Esophagus muscularis mucosa (tissue), 4 donors: ENCODE measurements at regions not wholly inside any gene's neighbourhood (a gene's known extent, or its start where the extent isn't known, plus 50 kb on each side); places are given as distances from the start of the nearest gene placed in this dataset.

Source experiments
- DNase-seq: peaks from one replicate; pipeline ENCODE4 v3.0.0-alpha.2; 2017; ENCODE audit errors: extremely low spot score
- H3K27ac ChIP-seq, 4 donors: fragments of 200-600 bp; sonication (generic); replicated peaks in 1 of 4; 1 replicate in 3 of 4; 2 replicates in 1 of 4; pipeline ENCODE4 v1.5.1; 2016 to 2019; ENCODE audit warnings: mild to moderate bottlenecking in 1 of 4
- H3K27me3 ChIP-seq, 4 donors: fragments of 200-600 bp; sonication (generic); one replicate each; pipeline versions ENCODE4 v1.5.1 to v1.6.0; 2016 to 2019
- H3K36me3 ChIP-seq, 4 donors: fragments of 200-600 bp; sonication (generic); one replicate each; pipeline ENCODE4 v1.5.1; 2016 to 2019
- H3K4me1 ChIP-seq, 4 donors: fragments of 200-600 bp; sonication (generic); one replicate each; pipeline ENCODE4 v1.5.1; 2016 to 2019
- H3K4me3 ChIP-seq, 4 donors: fragments of 200-600 bp; sonication (generic); 1 replicate in 2 of 4; 2 replicates in 2 of 4; pipeline ENCODE4 v1.5.1; 2016 to 2019; ENCODE audit warnings: mild to moderate bottlenecking in 4 of 4, moderate library complexity in 1 of 4
- H3K9me3 ChIP-seq, 4 donors: fragments of 200-600 bp; sonication (generic); 1 replicate in 3 of 4; 2 replicates in 1 of 4; pipeline ENCODE4 v1.5.1; 2016 to 2019
- CTCF ChIP-seq, 3 experiments: fragments of 200-600 bp in 2 of 3; fragments of 450-650 bp in 1 of 3; sonication (generic) in 2 of 3; IDR thresholded peaks; one replicate each; pipeline ENCODE4 v1.5.1; 2017 to 2019; ENCODE audit warnings: antibody characterized with exemption in 3 of 3, mild to moderate bottlenecking in 2 of 3, moderate library complexity in 1 of 3
- EP300 ChIP-seq: sonication (generic); formaldehyde crosslinking; IDR thresholded peaks from one replicate; pipeline ENCODE4 v1.6.1; 2017; ENCODE audit warnings: antibody characterized with exemption
- POLR2A ChIP-seq: fragments of 450-650 bp; IDR thresholded peaks from one replicate; pipeline ENCODE4 v1.6.1; 2017; ENCODE audit warnings: antibody characterized with exemption, moderate library complexity, mild to moderate bottlenecking, low read depth
- POLR2AphosphoS5 ChIP-seq, 2 donors: sonication (generic); formaldehyde crosslinking; IDR thresholded peaks; one replicate each; pipeline ENCODE4 v1.6.1; 2017; ENCODE audit warnings: antibody characterized with exemption in 2 of 2
- WGBS: methylation state at CpG from one replicate; pipeline ENCODE4 v1.1.5; 2018; 5-methylcytosine and 5-hydroxymethylcytosine counted together
- intact Hi-C: fragments of 100-400 bp; cut with DNase I; formaldehyde crosslinking; loops from one replicate; pipeline ENCODE4 v1.15.1; 2023

GRCh38 chr1:228917755-228918154, 182.5 kb downstream of the RHOU start:
- H3K4me1 ChIP-seq, result peaks cover 0 to 5% (median 0%) of the 10 kb centered on the region in 4 donors
- TF ChIP-seq POLR2AphosphoS5 (IDR thresholded peaks at IDR 0.05) (no peak), EP300 (no peak), POLR2A (no peak), CTCF (IDR thresholded peaks at IDR 0.05) (no peak)
- WGBS, result 94% methylated on average over 2 of the region's 2 CpGs
- H3K36me3 ChIP-seq, result no peaks in the 10 kb centered on the region
- no peak for DNase-seq
- no peak overlapping the region for H3K27ac ChIP-seq
- H3K4me3 ChIP-seq, result no peak overlapping the region
- intact Hi-C loops, result no loop called here
- no peaks in the 10 kb centered on the region for H3K27me3 ChIP-seq
- H3K9me3 ChIP-seq, result no peaks in the 10 kb centered on the region

GRCh38 chr1:228918335-228918734, 183.1 kb downstream of the RHOU start:
- 48% methylated on average over 2 of the region's 4 CpGs for WGBS
- H3K4me1 ChIP-seq, result peaks cover 0 to 5% (median 0%) of the 10 kb centered on the region in 4 donors
- no peaks in the 10 kb centered on the region for H3K27me3 ChIP-seq
- intact Hi-C loops, result no loop called here
- no peaks in the 10 kb centered on the region for H3K9me3 ChIP-seq
- no peak overlapping the region for H3K27ac ChIP-seq
- no peak overlapping the region for H3K4me3 ChIP-seq
- DNase-seq, result no peak
- no peak for TF ChIP-seq POLR2A
- TF ChIP-seq EP300, result no peak
- TF ChIP-seq POLR2AphosphoS5 (IDR thresholded peaks at IDR 0.05), result no peak
- TF ChIP-seq CTCF (IDR thresholded peaks at IDR 0.05), result no peak
- H3K36me3 ChIP-seq, result no peaks in the 10 kb centered on the region

GRCh38 chr1:228919914-228920313, 184.6 kb downstream of the RHOU start:
- no peak for DNase-seq
- H3K27me3 ChIP-seq, result no peaks in the 10 kb centered on the region
- peaks cover 0 to under 1% (median 0%) of the 10 kb centered on the region in 4 donors for H3K9me3 ChIP-seq
- H3K36me3 ChIP-seq, result no peaks in the 10 kb centered on the region
- intact Hi-C loops, result no loop called here
- 100% methylated on average over 1 of the region's 1 CpG for WGBS
- H3K27ac ChIP-seq, result no peak overlapping the region
- H3K4me1 ChIP-seq, result peaks cover 0 to 5% (median 2%) of the 10 kb centered on the region in 4 donors
- H3K4me3 ChIP-seq, result no peak overlapping the region
- TF ChIP-seq POLR2A (no peak), CTCF (IDR thresholded peaks at IDR 0.05) (no peak)

- 64% methylated on average over 4 of the region's 4 CpGs for WGBS
- no peak overlapping the region for H3K27ac ChIP-seq
- intact Hi-C loops, result no loop called here
- no peaks in the 10 kb centered on the region for H3K36me3 ChIP-seq
- TF ChIP-seq EP300, result no peak
- TF ChIP-seq POLR2A, result no peak
- peaks cover 0 to 9% (median 3%) of the 10 kb centered on the region in 4 donors for H3K9me3 ChIP-seq
- no peak for DNase-seq
- no peaks in the 10 kb centered on the region for H3K27me3 ChIP-seq
- H3K4me3 ChIP-seq, result no peak overlapping the region
- H3K4me1 ChIP-seq, result peaks cover 0 to 5% (median 2%) of the 10 kb centered on the region in 4 donors
Observed at GRCh38 chr1:228920831-228921230, 185.6 kb downstream of the RHOU start.

GRCh38 chr1:228921481-228921880, 186.2 kb downstream of the RHOU start:
- Histone ChIP-seq H3K9me3 (peaks cover 0 to 10% (median 3%) of the 10 kb centered on the region in 4 donors), H3K27ac (no peak overlapping the region), H3K4me1 (peaks cover 0 to 5% (median 2%) of the 10 kb centered on the region in 4 donors), H3K27me3 (no peaks in the 10 kb centered on the region), H3K4me3 (no peak overlapping the region), H3K36me3 (no peaks in the 10 kb centered on the region)
- TF ChIP-seq EP300 (no peak), POLR2A (no peak), POLR2AphosphoS5 (IDR thresholded peaks at IDR 0.05) (no peak), CTCF (IDR thresholded peaks at IDR 0.05) (no peak)
- 74% methylated on average over 4 of the region's 7 CpGs for WGBS
- no peak for DNase-seq
- intact Hi-C loops, result no loop called here
